SK-N-SH treated with all-trans-retinoic acid at 6 μM for 48 hours (cell line): ENCODE measurements at regions not wholly inside any gene's neighbourhood (a gene's known extent, or its start where the extent isn't known, plus 50 kb on each side); places are given as distances from the start of the nearest gene placed in this dataset.

Experiments
- ATAC-seq: fragments of 200-7000 bp; cut with Tn5 transposase; 3 replicates; pipeline ENCODE4 v1.9.1; 2020; ENCODE audit warnings: mild to moderate bottlenecking, moderate library complexity
- ARNTL ChIP-seq: fragments of 450-650 bp; formaldehyde crosslinking; IDR thresholded peaks from 2 replicates; pipeline ENCODE4 v1.5.0; 2020; ENCODE audit warnings: low read depth, mild to moderate bottlenecking, moderate library complexity, borderline replicate concordance
- BACH2 ChIP-seq: fragments of 250-450 bp; sonication (Bioruptor Pico); IDR thresholded peaks from 2 replicates; pipeline ENCODE4 v1.9.0; 2021; ENCODE audit warnings: mild to moderate bottlenecking, borderline replicate concordance
- CSDC2 ChIP-seq: fragments of 250-450 bp; sonication (Bioruptor Pico); IDR thresholded peaks from 2 replicates; pipeline ENCODE4 v1.5.0; 2020; ENCODE audit warnings: mild to moderate bottlenecking, moderate library complexity
- ESRRG ChIP-seq: fragments of 250-450 bp; sonication (Bioruptor Pico); IDR thresholded peaks from 2 replicates; pipeline ENCODE4 v1.6.1; 2021; ENCODE audit warnings: mild to moderate bottlenecking
- ISL1 ChIP-seq: fragments of 250-450 bp; sonication (Bioruptor Pico); IDR thresholded peaks from 2 replicates; pipeline ENCODE4 v2.1.2; 2022; ENCODE audit warnings: mild to moderate bottlenecking, moderate library complexity
- OSR1 ChIP-seq: fragments of 250-450 bp; sonication (Bioruptor Pico); IDR thresholded peaks from 2 replicates; pipeline ENCODE4 v1.8.0; 2022; ENCODE audit warnings: moderate library complexity, mild to moderate bottlenecking, inconsistent platforms
- PPARA ChIP-seq: fragments of 250-450 bp; sonication (Bioruptor Pico); IDR thresholded peaks from 2 replicates; pipeline ENCODE4 v1.5.0; 2020; ENCODE audit warnings: mild to moderate bottlenecking, borderline replicate concordance
- RARB ChIP-seq: fragments of 250-450 bp; sonication (Bioruptor Pico); IDR thresholded peaks from 2 replicates; pipeline ENCODE4 v1.8.0; 2021; ENCODE audit warnings: mild to moderate bottlenecking, moderate library complexity
- SNAI2 ChIP-seq: fragments of 250-450 bp; sonication (Bioruptor Pico); IDR thresholded peaks from 2 replicates; pipeline ENCODE4 v1.5.0; 2020; ENCODE audit warnings: mild to moderate bottlenecking, moderate library complexity
- TCF4 ChIP-seq: fragments of 250-450 bp; sonication (Bioruptor Pico); IDR thresholded peaks from 2 replicates; pipeline ENCODE4 v1.8.0; 2021; ENCODE audit warnings: mild to moderate bottlenecking, moderate library complexity, borderline replicate concordance
- TOX ChIP-seq: fragments of 250-450 bp; sonication (Bioruptor Pico); IDR thresholded peaks from 2 replicates; pipeline ENCODE4 v1.8.0; 2021; ENCODE audit warnings: mild to moderate bottlenecking, moderate library complexity, borderline replicate concordance
- ZC3H10 ChIP-seq: fragments of 250-450 bp; sonication (Bioruptor Pico); IDR thresholded peaks from 2 replicates; pipeline ENCODE4 v1.5.1; 2021; ENCODE audit warnings: mild to moderate bottlenecking, moderate library complexity
- ZFP3 ChIP-seq: fragments of 250-450 bp; sonication (Bioruptor Pico); IDR thresholded peaks from 2 replicates; pipeline ENCODE4 v1.5.0; 2020; ENCODE audit warnings: mild to moderate bottlenecking, moderate library complexity
- ZFP30 ChIP-seq: fragments of 450-650 bp; formaldehyde crosslinking; IDR thresholded peaks from 2 replicates; pipeline ENCODE4 v1.5.0; 2022; ENCODE audit warnings: mild to moderate bottlenecking, moderate library complexity
- ZNF565 ChIP-seq: fragments of 450-650 bp; formaldehyde crosslinking; conservative IDR thresholded peaks from 2 replicates; pipeline ENCODE4 v1.5.0; 2020; ENCODE audit warnings: low read depth, mild to moderate bottlenecking, moderate library complexity
- ZNF70 ChIP-seq: fragments of 450-650 bp; formaldehyde crosslinking; IDR thresholded peaks from 2 replicates; pipeline ENCODE4 v1.5.0; 2020; ENCODE audit warnings: mild to moderate bottlenecking, moderate library complexity
- ZNF8 ChIP-seq: fragments of 450-650 bp; formaldehyde crosslinking; IDR thresholded peaks from 2 replicates; pipeline ENCODE4 v1.5.0; 2020; ENCODE audit warnings: mild to moderate bottlenecking, moderate library complexity
- TF ChIP-seq, protein P1 (sequence below): fragments of 250-450 bp; sonication (Bioruptor Pico); IDR thresholded peaks from 2 replicates; pipeline ENCODE4 v1.8.0; 2021; ENCODE audit warnings: low read depth, mild to moderate bottlenecking, moderate library complexity, borderline replicate concordance
- TF ChIP-seq, protein P2 (sequence below): fragments of 250-450 bp; sonication (Bioruptor Pico); IDR thresholded peaks from 2 replicates; pipeline ENCODE4 v1.5.1; 2020; ENCODE audit warnings: low read depth, mild to moderate bottlenecking, moderate library complexity
- TF ChIP-seq, protein P3 (sequence below): fragments of 250-450 bp; sonication (Bioruptor Pico); IDR thresholded peaks from 2 replicates; pipeline ENCODE4 v1.8.0; 2020; ENCODE audit warnings: mild to moderate bottlenecking, moderate library complexity, borderline replicate concordance
- TF ChIP-seq, protein P4 (sequence below): fragments of 250-450 bp; sonication (Bioruptor Pico); IDR thresholded peaks from 2 replicates; pipeline ENCODE4 v1.5.1; 2021; ENCODE audit warnings: mild to moderate bottlenecking, moderate library complexity

DNA sequence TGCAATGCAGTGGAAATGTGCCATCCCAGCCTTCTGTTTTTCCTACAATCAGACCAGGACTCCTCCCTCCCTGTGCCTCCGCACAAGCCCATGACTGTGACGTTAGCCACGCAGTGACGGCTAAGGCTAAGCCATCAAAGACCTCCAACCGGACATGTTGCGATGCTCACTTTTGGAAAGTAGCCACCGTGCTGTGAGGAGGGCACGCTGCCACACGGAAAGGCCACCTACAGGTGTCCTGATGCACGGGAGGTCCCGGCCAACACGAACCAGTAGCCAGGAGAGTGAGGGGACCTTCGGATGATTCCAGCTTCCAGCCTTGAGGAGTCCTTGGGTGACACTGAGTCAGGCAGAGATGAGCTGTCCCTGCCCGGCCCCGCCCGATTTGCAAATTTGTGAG lies 53.9 kb downstream of the FOXL1 start:
- TF ChIP-seq, protein P1, sequence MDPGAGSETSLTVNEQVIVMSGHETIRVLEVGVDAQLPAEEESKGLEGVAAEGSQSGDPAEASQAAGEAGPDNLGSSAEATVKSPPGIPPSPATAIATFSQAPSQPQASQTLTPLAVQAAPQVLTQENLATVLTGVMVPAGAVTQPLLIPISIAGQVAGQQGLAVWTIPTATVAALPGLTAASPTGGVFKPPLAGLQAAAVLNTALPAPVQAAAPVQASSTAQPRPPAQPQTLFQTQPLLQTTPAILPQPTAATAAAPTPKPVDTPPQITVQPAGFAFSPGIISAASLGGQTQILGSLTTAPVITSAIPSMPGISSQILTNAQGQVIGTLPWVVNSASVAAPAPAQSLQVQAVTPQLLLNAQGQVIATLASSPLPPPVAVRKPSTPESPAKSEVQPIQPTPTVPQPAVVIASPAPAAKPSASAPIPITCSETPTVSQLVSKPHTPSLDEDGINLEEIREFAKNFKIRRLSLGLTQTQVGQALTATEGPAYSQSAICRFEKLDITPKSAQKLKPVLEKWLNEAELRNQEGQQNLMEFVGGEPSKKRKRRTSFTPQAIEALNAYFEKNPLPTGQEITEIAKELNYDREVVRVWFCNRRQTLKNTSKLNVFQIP (CRISPR knock-in tag): no peak
- no peak for TF ChIP-seq SNAI2 (CRISPR knock-in tag)
- no peak for TF ChIP-seq ZFP3 (CRISPR knock-in tag)
- no peak for TF ChIP-seq ESRRG (CRISPR knock-in tag)
- TF ChIP-seq OSR1: no peak
- no peak for TF ChIP-seq CSDC2 (CRISPR knock-in tag)
- TF ChIP-seq, protein P2, sequence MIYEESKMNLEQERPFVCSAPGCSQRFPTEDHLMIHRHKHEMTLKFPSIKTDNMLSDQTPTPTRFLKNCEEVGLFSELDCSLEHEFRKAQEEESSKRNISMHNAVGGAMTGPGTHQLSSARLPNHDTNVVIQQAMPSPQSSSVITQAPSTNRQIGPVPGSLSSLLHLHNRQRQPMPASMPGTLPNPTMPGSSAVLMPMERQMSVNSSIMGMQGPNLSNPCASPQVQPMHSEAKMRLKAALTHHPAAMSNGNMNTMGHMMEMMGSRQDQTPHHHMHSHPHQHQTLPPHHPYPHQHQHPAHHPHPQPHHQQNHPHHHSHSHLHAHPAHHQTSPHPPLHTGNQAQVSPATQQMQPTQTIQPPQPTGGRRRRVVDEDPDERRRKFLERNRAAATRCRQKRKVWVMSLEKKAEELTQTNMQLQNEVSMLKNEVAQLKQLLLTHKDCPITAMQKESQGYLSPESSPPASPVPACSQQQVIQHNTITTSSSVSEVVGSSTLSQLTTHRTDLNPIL (CRISPR knock-in tag): no peak
- TF ChIP-seq RARB (CRISPR knock-in tag): no peak
- no peak for TF ChIP-seq ZC3H10
- TF ChIP-seq, protein P3, sequence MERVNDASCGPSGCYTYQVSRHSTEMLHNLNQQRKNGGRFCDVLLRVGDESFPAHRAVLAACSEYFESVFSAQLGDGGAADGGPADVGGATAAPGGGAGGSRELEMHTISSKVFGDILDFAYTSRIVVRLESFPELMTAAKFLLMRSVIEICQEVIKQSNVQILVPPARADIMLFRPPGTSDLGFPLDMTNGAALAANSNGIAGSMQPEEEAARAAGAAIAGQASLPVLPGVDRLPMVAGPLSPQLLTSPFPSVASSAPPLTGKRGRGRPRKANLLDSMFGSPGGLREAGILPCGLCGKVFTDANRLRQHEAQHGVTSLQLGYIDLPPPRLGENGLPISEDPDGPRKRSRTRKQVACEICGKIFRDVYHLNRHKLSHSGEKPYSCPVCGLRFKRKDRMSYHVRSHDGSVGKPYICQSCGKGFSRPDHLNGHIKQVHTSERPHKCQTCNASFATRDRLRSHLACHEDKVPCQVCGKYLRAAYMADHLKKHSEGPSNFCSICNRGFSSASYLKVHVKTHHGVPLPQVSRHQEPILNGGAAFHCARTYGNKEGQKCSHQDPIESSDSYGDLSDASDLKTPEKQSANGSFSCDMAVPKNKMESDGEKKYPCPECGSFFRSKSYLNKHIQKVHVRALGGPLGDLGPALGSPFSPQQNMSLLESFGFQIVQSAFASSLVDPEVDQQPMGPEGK: no peak
- TF ChIP-seq ZNF70 (CRISPR knock-in tag): no peak
- TF ChIP-seq ZNF565: no peak

DNA sequence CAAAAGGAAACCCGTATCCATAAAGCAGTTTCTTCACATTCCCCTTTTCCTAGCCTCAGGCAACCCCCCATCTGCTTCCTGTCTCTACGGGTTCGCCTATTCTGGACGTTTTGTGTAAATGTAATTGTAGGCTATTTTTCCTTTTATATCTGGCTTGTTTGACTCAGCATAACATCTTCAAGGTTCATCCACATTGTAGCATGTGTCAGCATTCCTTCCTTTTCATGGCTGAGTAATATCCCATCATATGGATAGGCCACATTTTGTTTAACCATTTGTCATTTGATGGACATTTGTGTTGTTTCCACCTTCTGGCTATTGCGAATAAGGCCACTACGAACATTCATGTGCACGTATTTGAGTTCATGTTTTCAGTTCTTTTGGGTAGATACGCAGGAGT lies 54.6 kb downstream of the FOXL1 start:
- no peak for TF ChIP-seq ZNF565
- TF ChIP-seq, protein P4, sequence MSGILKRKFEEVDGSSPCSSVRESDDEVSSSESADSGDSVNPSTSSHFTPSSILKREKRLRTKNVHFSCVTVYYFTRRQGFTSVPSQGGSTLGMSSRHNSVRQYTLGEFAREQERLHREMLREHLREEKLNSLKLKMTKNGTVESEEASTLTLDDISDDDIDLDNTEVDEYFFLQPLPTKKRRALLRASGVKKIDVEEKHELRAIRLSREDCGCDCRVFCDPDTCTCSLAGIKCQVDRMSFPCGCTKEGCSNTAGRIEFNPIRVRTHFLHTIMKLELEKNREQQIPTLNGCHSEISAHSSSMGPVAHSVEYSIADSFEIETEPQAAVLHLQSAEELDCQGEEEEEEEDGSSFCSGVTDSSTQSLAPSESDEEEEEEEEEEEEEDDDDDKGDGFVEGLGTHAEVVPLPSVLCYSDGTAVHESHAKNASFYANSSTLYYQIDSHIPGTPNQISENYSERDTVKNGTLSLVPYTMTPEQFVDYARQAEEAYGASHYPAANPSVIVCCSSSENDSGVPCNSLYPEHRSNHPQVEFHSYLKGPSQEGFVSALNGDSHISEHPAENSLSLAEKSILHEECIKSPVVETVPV (CRISPR knock-in tag): no peak
- no peak for TF ChIP-seq BACH2 (CRISPR knock-in tag)
- no peak for TF ChIP-seq ZNF8
- no peak for TF ChIP-seq ESRRG (CRISPR knock-in tag)
- no peak for TF ChIP-seq ZFP30 (CRISPR knock-in tag)
- no peak for TF ChIP-seq SNAI2 (CRISPR knock-in tag)
- TF ChIP-seq, protein P2 (CRISPR knock-in tag): no peak
- TF ChIP-seq ZC3H10: no peak
- no peak for ATAC-seq

More for the DNA sequence above, 53.9 kb downstream of the FOXL1 start:
- ATAC-seq: no peak

DNA sequence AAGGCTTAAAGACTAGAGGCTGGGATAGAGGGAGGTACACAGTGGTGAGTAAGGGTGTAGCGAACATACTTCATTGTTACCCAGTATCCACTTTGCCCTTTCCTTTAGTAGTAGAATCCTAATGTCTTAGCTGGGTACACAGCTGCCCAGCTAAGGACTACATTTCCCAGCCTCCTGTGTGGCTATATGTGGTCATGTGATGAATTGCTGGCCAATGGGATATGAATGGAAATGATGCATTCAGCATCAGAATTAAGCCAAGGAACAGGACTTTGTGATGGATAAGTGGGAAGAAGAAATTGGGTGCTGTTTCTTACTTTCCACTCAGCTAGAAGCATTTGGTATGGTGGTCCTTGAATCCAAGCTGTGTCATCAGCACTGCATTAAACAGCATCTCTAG lies 55.9 kb downstream of the FOXL1 start:
- ATAC-seq: peak; percentile 86
- TF ChIP-seq ZNF565 (no peak), RARB (CRISPR knock-in tag) (no peak), ZC3H10 (no peak), ARNTL (CRISPR knock-in tag) (no peak), TOX (no peak), ZFP30 (CRISPR knock-in tag) (no peak), TCF4 (no peak), SNAI2 (CRISPR knock-in tag) (no peak), ISL1 (CRISPR knock-in tag) (no peak), PPARA (CRISPR knock-in tag) (no peak), BACH2 (CRISPR knock-in tag) (no peak), CSDC2 (CRISPR knock-in tag) (no peak)
- TF ChIP-seq, protein P3: no peak
- TF ChIP-seq, protein P4 (CRISPR knock-in tag): no peak
- TF ChIP-seq, protein P2 (CRISPR knock-in tag): no peak
